OCI-LY3 (cell line): ENCODE measurements at regions not wholly inside any gene's neighbourhood (a gene's known extent, or its start where the extent isn't known, plus 50 kb on each side); places are given as distances from the start of the nearest gene placed in this dataset.

Experiments used
- CTCF ChIP-seq: fragments of 200-600, 300-600 bp; sonication (generic); IDR thresholded peaks from 2 replicates; pipeline ENCODE4 v1.5.1; 2014; ENCODE audit warnings: antibody characterized with exemption, low read length, low read depth
- EZH2phosphoT487 ChIP-seq: fragments of 200-600 bp; shearing (Covaris generic); IDR thresholded peaks from 2 replicates; pipeline ENCODE4 v1.6.1; 2018; ENCODE audit warnings: antibody characterized with exemption, mixed run types, low read depth

- TF ChIP-seq CTCF (no peak), EZH2phosphoT487 (no peak)
Measured at GRCh38 chr2:173544641-173545363, 190.1 kb downstream of the CDCA7 start.
